Stimulated activated naive B cell treated with anti-CD40 and anti-IgM and Interleukin-4, amounts not matched to agents 10 μg/mL and 1 μg/mL and 100 μg/mL, for 72 hours (primary cell): ENCODE measurements at regions not wholly inside any gene's neighbourhood (a gene's known extent, or its start where the extent isn't known, plus 50 kb on each side); places are given as distances from the start of the nearest gene placed in this dataset.
"Not testable (repeated sequence)": the region's sequence is repeated elsewhere in the genome, so short reads cannot be mapped to it uniquely, and the experiment has no call there.

Source experiments
- ATAC-seq, 2 donors: fragments of 150-1000 bp; cut with Tn5 transposase; replicated peaks; 2 replicates each; pipeline ENCODE4 v1.10.0; 2021; ENCODE audit warnings: moderate library complexity in 1 of 2
- DNase-seq: peaks from one replicate; pipeline ENCODE4 v3.0.0; 2021
- H3K27ac Mint-ChIP-seq: one replicate; pipeline ENCODE4 v1.8.0; 2022; ENCODE audit warnings: mild to moderate bottlenecking, mixed read lengths
- H3K27me3 Mint-ChIP-seq, 2 donors: one replicate each; pipeline ENCODE4 v1.8.0; 2022; ENCODE audit warnings: mixed read lengths in 2 of 2
- H3K36me3 Mint-ChIP-seq, 2 donors: one replicate each; pipeline ENCODE4 v1.8.0; 2022; ENCODE audit warnings: mixed read lengths in 2 of 2, mild to moderate bottlenecking in 1 of 2
- H3K4me1 Mint-ChIP-seq, 2 donors: one replicate each; pipeline ENCODE4 v1.8.0; 2022; ENCODE audit warnings: mixed read lengths in 2 of 2, mild to moderate bottlenecking in 1 of 2
- H3K4me3 Mint-ChIP-seq, 2 donors: one replicate each; pipeline ENCODE4 v1.8.0; 2022; ENCODE audit warnings: mild to moderate bottlenecking in 2 of 2, mixed read lengths in 2 of 2, moderate library complexity in 1 of 2
- H3K9me3 Mint-ChIP-seq, 2 donors: one replicate each; pipeline ENCODE4 v1.8.0; 2022; ENCODE audit warnings: mixed read lengths in 2 of 2, mild to moderate bottlenecking in 1 of 2

GRCh38 chr4:55269995-55270394 is 76.0 kb upstream of the SRD5A3 start:
- Mint-ChIP-seq H3K4me3 (no peak overlapping the region), H3K27me3 (peaks cover 7 to 18% of the 10 kb centered on the region in 2 donors)

DNA sequence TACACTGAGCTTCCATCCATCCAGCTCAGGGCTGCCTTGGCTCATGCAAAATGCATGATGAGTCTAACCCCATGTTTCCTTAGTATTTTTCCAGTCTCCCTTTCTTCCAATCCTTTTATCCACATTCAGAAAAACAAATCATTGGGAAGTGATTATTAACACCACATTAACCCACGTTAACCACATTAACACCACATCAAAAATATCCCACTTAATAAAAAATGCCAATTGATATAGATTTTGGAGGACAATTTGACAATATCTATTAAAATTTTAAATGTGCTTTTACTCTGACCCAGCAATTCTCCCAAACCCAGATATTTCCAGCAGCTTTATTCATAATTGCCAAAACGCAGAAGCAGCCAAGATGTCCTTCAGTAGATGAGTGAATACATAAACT is 75.6 kb upstream of the SRD5A3 start:
- ATAC-seq, result no peak
- Mint-ChIP-seq H3K9me3 (no peaks in the 10 kb centered on the region), H3K4me1 (no peaks in the 10 kb centered on the region), H3K27me3 (peaks cover 7 to 23% of the 10 kb centered on the region in 2 donors), H3K4me3 (no peak overlapping the region), H3K36me3 (no peaks in the 10 kb centered on the region), H3K27ac (no peak overlapping the region)
- no peak for DNase-seq

More at GRCh38 chr4:55269995-55270394, 76.0 kb upstream of the SRD5A3 start:
- no peak for DNase-seq
- no peak overlapping the region for H3K27ac Mint-ChIP-seq
- ATAC-seq, result no peak
- no peaks in the 10 kb centered on the region for H3K36me3 Mint-ChIP-seq
- H3K9me3 Mint-ChIP-seq, result no peaks in the 10 kb centered on the region
- H3K4me1 Mint-ChIP-seq, result no peaks in the 10 kb centered on the region

DNA sequence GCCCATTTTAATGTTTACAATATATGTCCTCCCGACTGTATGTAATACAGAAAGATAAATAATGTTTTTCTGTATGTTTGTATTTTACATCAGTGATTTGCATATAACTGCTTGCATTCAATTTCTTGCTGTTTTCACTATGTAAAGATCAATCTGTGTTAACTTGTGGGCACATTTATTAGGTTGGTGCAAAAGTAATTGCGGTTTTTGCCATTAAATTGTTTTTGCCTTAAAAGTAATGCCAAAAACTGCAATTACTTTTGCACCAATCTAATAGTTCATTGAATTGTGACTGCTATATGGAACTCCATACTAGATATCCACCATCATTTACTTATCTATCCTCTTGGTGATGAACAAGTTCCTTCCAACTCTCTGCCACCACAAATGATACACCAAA is 73.9 kb upstream of the SRD5A3 start:
- Mint-ChIP-seq H3K36me3 (no peaks in the 10 kb centered on the region), H3K9me3 (no peaks in the 10 kb centered on the region), H3K4me3 (no peak overlapping the region), H3K4me1 (no peaks in the 10 kb centered on the region), H3K27ac (no peak overlapping the region), H3K27me3 (peaks cover 7 to 23% of the 10 kb centered on the region in 2 donors)
- no peak for ATAC-seq
- DNase-seq, result no peak

DNA sequence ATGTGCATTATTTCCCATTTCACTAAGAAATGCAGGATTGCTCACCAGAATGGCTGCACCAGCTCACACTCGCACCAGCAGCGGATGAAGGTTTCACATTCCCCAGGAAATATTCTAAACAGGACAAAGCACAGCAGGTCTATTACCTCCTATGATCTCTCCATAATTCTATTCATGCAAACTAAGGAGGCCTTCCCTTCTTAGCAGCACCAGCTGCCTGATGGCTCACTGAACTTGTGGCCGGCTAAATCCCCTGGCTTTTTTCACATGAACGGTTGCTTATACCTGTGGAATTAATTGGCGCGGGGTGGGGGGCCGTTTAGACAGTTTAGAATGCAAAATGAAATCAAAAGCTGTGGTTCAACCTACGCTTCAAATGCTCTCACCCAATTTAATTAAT is 73.5 kb upstream of the SRD5A3 start:
- Mint-ChIP-seq H3K9me3 (no peaks in the 10 kb centered on the region), H3K36me3 (no peaks in the 10 kb centered on the region), H3K4me3 (no peak overlapping the region), H3K27me3 (peaks cover 10 to 26% of the 10 kb centered on the region in 2 donors), H3K4me1 (no peaks in the 10 kb centered on the region), H3K27ac (no peak overlapping the region)
- no peak for DNase-seq
- ATAC-seq, result no peak

DNA sequence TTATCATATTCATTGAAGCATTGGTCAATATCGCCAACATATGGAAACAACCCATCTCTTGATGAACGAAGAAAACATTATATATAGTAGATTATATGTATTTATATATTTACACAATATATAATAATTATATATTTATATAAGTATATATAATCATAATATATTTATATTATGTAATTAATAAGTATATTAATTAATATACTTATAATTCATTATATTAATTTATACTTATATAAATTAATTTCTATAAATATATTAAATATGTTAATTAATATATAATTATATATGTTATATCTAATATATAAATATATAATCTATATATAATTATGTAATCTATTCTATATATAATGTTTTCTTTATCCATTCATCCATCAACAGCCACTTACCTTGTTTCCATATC is 69.0 kb upstream of the SRD5A3 start:
- Mint-ChIP-seq H3K36me3 (peaks cover 0 to 4% of the 10 kb centered on the region in 2 donors), H3K4me3 (no peak overlapping the region), H3K27me3 (peaks cover 8 to 22% of the 10 kb centered on the region in 2 donors), H3K4me1 (no peaks in the 10 kb centered on the region), H3K27ac (no peak overlapping the region), H3K9me3 (peaks cover 11 to 12% of the 10 kb centered on the region in 2 donors)
- ATAC-seq (no peak), DNase-seq (no peak)

GRCh38 chr4:55278316-55278715 is 67.7 kb upstream of the SRD5A3 start:
- peaks cover 20 to 22% of the 10 kb centered on the region in 2 donors for H3K9me3 Mint-ChIP-seq
- peaks cover 0 to 5% of the 10 kb centered on the region in 2 donors for H3K36me3 Mint-ChIP-seq
- no peak overlapping the region for H3K27ac Mint-ChIP-seq
- no peaks in the 10 kb centered on the region for H3K4me1 Mint-ChIP-seq
- H3K4me3 Mint-ChIP-seq, result no peak overlapping the region
- DNase-seq (no peak), ATAC-seq (no peak)
- H3K27me3 Mint-ChIP-seq, result peaks cover 8 to 22% of the 10 kb centered on the region in 2 donors

DNA sequence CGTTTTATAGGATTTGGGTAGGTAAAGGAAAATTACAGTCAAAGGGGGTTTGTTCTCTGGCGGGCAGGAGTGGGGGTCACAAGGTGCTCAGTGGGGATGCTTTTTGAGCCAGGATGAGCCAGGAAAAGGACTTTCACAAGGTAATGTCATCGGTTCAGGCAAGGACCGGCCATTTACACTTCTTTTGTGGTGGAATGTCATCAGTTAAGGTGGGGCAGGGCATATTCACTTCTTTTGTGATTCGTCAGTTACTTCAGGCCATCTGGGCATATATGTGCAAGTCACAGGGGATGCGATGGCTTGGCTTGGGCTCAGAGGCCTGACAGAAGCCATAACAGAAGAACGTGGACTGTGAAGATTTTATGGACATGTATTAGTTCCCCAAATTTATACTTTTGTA is 65.6 kb upstream of the SRD5A3 start:
- ATAC-seq, DNase-seq, H3K4me1 Mint-ChIP-seq, H3K27me3 Mint-ChIP-seq, H3K4me3 Mint-ChIP-seq, H3K36me3 Mint-ChIP-seq, H3K27ac Mint-ChIP-seq: not testable (repeated sequence)
- H3K9me3 Mint-ChIP-seq, result peaks cover 29 to 34% of the 10 kb centered on the region in 2 donors

DNA sequence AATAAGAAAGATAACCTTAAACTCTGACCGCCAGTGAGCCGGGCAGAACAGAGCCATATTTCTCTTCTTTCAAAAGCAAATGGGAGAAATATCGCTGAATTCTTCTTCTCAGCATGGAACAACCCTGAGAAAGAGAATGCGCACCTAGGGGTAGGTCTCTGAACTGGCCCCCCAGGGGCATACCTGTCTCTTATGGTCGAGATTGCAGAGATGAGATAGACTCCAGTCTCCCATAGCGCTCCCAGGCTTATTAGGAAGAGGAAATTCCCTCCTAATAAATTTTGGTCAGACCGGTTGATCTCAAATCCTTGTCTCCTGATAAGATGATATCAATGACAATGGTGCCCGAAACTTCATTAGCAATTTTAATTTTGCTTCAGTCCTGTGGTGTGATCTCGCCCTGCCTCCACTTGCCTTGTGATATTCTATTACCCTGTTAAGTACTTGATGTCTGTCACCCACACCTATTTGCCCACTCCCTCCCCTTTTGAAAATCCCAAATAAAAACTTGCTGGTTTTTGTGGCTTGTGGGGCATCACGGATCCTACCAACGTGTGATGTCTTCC is 64.8 kb upstream of the SRD5A3 start:
- H3K4me1 Mint-ChIP-seq, DNase-seq, H3K36me3 Mint-ChIP-seq, H3K4me3 Mint-ChIP-seq, H3K27ac Mint-ChIP-seq, H3K27me3 Mint-ChIP-seq, ATAC-seq: not testable (repeated sequence)
- H3K9me3 Mint-ChIP-seq, result peaks cover 29 to 34% of the 10 kb centered on the region in 2 donors

DNA sequence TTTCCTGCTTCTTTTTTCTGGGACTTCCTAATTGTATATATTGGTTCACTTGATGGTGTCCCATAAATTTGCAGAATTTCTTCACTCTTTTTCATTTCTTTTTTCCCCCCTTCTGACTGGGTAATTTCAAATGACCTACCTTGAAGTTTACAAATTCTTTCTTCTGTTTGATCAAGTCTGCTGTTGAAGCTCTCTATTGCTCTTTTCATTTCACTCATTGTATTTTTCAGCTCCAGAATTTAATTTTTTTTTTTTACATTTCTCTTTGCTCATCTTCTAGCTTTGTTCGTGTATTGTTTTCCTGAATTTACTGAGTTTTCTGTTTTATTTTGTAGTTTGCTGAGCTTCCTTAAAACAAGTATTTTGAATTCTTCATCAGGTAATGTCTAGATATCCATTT is 61.7 kb upstream of the SRD5A3 start:
- DNase-seq (no peak), ATAC-seq (no peak)
- Mint-ChIP-seq H3K27me3 (peaks cover 0 to 5% of the 10 kb centered on the region in 2 donors), H3K4me1 (no peaks in the 10 kb centered on the region), H3K9me3 (peaks cover 25 to 34% of the 10 kb centered on the region in 2 donors), H3K27ac (no peak overlapping the region), H3K4me3 (no peak overlapping the region), H3K36me3 (peaks cover 1 to 7% of the 10 kb centered on the region in 2 donors)

GRCh38 chr4:55291227-55291640 is 54.8 kb upstream of the SRD5A3 start:
- no peak for ATAC-seq
- no peak for DNase-seq
- Mint-ChIP-seq H3K4me3 (no peak overlapping the region), H3K36me3 (no peaks in the 10 kb centered on the region), H3K27me3 (peaks cover 5 to 14% of the 10 kb centered on the region in 2 donors), H3K4me1 (no peaks in the 10 kb centered on the region), H3K27ac (no peak overlapping the region), H3K9me3 (no peaks in the 10 kb centered on the region)

DNA sequence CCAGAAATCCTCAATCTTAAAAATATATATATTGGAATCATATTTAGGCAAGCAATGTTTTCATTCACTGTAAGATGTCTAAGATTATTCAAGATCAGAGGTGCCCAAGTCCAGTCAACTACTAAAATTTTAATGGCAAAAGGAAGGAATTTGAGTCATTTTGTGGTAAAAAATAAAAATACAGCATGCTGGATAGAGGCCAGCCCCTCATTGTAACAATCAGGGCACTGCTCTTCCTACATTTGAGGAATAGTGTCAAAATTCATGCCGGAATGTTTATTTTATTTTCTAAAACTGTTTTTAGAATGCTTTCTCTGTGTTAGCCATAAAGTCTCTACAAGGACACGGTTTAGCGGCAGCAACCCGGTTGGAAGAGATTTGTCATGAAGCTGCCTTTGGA is 49.9 kb upstream of the SRD5A3 start:
- no peaks in the 10 kb centered on the region for H3K36me3 Mint-ChIP-seq
- no peak for ATAC-seq
- no peaks in the 10 kb centered on the region for H3K4me1 Mint-ChIP-seq
- peaks cover 12 to 21% of the 10 kb centered on the region in 2 donors for H3K27me3 Mint-ChIP-seq
- no peak overlapping the region for H3K27ac Mint-ChIP-seq
- no peak for DNase-seq
- H3K4me3 Mint-ChIP-seq, result no peak overlapping the region
- peaks cover 0 to 2% of the 10 kb centered on the region in 2 donors for H3K9me3 Mint-ChIP-seq
